ENCODE measurements at regions not wholly inside any gene's neighbourhood (a gene's known extent, or its start where the extent isn't known, plus 50 kb on each side); places are given as distances from the start of the nearest gene placed in this dataset.

DNA sequence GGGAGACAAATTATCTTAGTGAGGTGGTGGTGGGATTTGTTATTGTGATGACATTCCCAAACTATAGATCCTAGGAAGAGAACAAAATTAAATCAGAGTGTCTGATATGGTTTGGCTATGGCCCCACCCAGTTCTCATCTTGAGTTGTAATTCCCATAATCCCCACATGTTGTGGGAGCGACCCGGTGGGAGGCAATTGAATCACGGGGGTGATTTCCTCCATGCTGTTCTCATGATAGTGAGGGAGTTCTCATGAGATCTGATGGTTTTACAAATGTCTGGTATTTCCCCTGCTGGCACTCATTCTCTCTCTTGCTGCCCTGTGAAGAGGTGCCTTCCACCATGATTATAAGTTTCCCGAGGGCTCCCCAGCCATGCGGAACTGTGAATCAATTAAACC, 62.0 kb downstream of the RPL22L1 start:
- TF ChIP-seq SIN3A (IDR thresholded peaks at IDR 0.05; ENCODE audit: borderline replicate concordance, insufficient read depth, low read depth, low read length), result no peak
- TF ChIP-seq, protein P1, sequence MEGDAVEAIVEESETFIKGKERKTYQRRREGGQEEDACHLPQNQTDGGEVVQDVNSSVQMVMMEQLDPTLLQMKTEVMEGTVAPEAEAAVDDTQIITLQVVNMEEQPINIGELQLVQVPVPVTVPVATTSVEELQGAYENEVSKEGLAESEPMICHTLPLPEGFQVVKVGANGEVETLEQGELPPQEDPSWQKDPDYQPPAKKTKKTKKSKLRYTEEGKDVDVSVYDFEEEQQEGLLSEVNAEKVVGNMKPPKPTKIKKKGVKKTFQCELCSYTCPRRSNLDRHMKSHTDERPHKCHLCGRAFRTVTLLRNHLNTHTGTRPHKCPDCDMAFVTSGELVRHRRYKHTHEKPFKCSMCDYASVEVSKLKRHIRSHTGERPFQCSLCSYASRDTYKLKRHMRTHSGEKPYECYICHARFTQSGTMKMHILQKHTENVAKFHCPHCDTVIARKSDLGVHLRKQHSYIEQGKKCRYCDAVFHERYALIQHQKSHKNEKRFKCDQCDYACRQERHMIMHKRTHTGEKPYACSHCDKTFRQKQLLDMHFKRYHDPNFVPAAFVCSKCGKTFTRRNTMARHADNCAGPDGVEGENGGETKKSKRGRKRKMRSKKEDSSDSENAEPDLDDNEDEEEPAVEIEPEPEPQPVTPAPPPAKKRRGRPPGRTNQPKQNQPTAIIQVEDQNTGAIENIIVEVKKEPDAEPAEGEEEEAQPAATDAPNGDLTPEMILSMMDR (IDR thresholded peaks at IDR 0.05), result no peak
- TF ChIP-seq, protein P2, sequence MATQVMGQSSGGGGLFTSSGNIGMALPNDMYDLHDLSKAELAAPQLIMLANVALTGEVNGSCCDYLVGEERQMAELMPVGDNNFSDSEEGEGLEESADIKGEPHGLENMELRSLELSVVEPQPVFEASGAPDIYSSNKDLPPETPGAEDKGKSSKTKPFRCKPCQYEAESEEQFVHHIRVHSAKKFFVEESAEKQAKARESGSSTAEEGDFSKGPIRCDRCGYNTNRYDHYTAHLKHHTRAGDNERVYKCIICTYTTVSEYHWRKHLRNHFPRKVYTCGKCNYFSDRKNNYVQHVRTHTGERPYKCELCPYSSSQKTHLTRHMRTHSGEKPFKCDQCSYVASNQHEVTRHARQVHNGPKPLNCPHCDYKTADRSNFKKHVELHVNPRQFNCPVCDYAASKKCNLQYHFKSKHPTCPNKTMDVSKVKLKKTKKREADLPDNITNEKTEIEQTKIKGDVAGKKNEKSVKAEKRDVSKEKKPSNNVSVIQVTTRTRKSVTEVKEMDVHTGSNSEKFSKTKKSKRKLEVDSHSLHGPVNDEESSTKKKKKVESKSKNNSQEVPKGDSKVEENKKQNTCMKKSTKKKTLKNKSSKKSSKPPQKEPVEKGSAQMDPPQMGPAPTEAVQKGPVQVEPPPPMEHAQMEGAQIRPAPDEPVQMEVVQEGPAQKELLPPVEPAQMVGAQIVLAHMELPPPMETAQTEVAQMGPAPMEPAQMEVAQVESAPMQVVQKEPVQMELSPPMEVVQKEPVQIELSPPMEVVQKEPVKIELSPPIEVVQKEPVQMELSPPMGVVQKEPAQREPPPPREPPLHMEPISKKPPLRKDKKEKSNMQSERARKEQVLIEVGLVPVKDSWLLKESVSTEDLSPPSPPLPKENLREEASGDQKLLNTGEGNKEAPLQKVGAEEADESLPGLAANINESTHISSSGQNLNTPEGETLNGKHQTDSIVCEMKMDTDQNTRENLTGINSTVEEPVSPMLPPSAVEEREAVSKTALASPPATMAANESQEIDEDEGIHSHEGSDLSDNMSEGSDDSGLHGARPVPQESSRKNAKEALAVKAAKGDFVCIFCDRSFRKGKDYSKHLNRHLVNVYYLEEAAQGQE (IDR thresholded peaks at IDR 0.05; ENCODE audit: insufficient read depth in 1 of 2, low read depth in 2 of 2, low read length in 1 of 2), result no peak

All from Panc1 (cell line).